ENCODE measurements at regions not wholly inside any gene's neighbourhood (a gene's known extent, or its start where the extent isn't known, plus 50 kb on each side); places are given as distances from the start of the nearest gene placed in this dataset.

GRCh38 chr9:20016611-20017010, 227.8 kb upstream of the SLC24A2 start:
- peaks cover 37% of the 10 kb centered on the region for H3K4me1 Mint-ChIP-seq (ENCODE audit: low read depth)
- H3K4me3 Mint-ChIP-seq, result no peak overlapping the region
- no peaks in the 10 kb centered on the region for H3K27me3 Mint-ChIP-seq (ENCODE audit: low read depth)
- ATAC-seq (replicated peaks in 1 of 2) (no peak), DNase-seq (no peak)
- no peak overlapping the region for H3K27ac Mint-ChIP-seq
- peaks cover 3 to 12% of the 10 kb centered on the region in 2 donors for H3K36me3 Mint-ChIP-seq (ENCODE audit: insufficient read depth in 2 of 2)
- H3K9me3 Mint-ChIP-seq, result peaks cover 5 to 9% of the 10 kb centered on the region in 2 donors

DNA sequence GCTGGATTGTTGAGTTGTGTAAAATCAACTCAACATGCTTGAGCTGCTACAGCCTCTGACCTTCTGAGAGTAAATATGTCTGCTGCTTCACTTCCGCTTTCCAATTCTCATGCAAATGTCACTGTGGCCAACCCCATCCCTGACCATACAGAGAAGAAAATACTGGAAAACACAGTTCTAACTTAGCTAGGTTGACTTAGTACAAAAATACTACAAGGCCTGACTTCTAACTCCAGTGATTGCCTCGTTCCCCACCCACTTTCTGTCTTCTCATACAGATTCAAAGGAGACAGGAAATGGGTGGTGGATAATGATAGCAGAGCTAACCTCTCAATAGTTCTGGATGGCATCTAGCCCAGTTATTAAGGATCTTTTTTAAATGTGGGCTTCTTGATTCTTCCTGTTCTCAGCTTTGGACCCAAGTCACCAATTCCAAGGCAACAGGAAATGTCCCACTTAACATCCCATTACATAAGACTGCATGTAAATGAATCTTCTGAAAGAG, 226.6 kb upstream of the SLC24A2 start:
- peak overlapping the region; percentile 86 for H3K27ac Mint-ChIP-seq
- DNase-seq (no peak), ATAC-seq (replicated peaks in 1 of 2) (peak in 1 of 2 donors; percentile 38)
- peaks cover 43% of the 10 kb centered on the region for H3K4me1 Mint-ChIP-seq (ENCODE audit: low read depth)
- peaks cover 9 to 14% of the 10 kb centered on the region in 2 donors for H3K9me3 Mint-ChIP-seq
- no peaks in the 10 kb centered on the region for H3K27me3 Mint-ChIP-seq (ENCODE audit: low read depth)
- peak overlapping the region; percentile 31 to 60 for H3K4me3 Mint-ChIP-seq
- H3K36me3 Mint-ChIP-seq (ENCODE audit: insufficient read depth in 2 of 2), result peaks cover 8 to 22% of the 10 kb centered on the region in 2 donors

GRCh38 chr9:20014168-20014567, 225.3 kb upstream of the SLC24A2 start:
- Mint-ChIP-seq H3K4me3 (peak overlapping the region in 1 of 2 donors; percentile 23), H3K9me3 (peaks cover 9 to 11% of the 10 kb centered on the region in 2 donors), H3K4me1 (ENCODE audit: low read depth) (peaks cover 43% of the 10 kb centered on the region), H3K27ac (no peak overlapping the region), H3K27me3 (ENCODE audit: low read depth) (no peaks in the 10 kb centered on the region), H3K36me3 (ENCODE audit: insufficient read depth in 2 of 2) (peaks cover 8 to 22% of the 10 kb centered on the region in 2 donors)
- no peak for ATAC-seq (replicated peaks in 1 of 2)
- DNase-seq, result no peak

- H3K27me3 Mint-ChIP-seq (ENCODE audit: low read depth), result no peaks in the 10 kb centered on the region
- peaks cover 9 to 11% of the 10 kb centered on the region in 2 donors for H3K9me3 Mint-ChIP-seq
- no peak for DNase-seq
- H3K4me1 Mint-ChIP-seq (ENCODE audit: low read depth), result peaks cover 43% of the 10 kb centered on the region
- peak; percentile 51 to 58 for ATAC-seq (replicated peaks in 1 of 2)
- H3K27ac Mint-ChIP-seq, result no peak overlapping the region
- peaks cover 8 to 22% of the 10 kb centered on the region in 2 donors for H3K36me3 Mint-ChIP-seq (ENCODE audit: insufficient read depth in 2 of 2)
- H3K4me3 Mint-ChIP-seq, result no peak overlapping the region
These were observed 223.4 kb upstream of the SLC24A2 start for GRCh38 chr9:20012232-20012631.

- Mint-ChIP-seq H3K36me3 (ENCODE audit: insufficient read depth in 2 of 2) (peaks cover 8 to 17% of the 10 kb centered on the region in 2 donors), H3K4me3 (no peak overlapping the region), H3K27ac (no peak overlapping the region), H3K4me1 (ENCODE audit: low read depth) (peaks cover 27% of the 10 kb centered on the region), H3K9me3 (peaks cover 9% of the 10 kb centered on the region in 2 donors), H3K27me3 (ENCODE audit: low read depth) (no peaks in the 10 kb centered on the region)
- no peak for DNase-seq
- ATAC-seq (replicated peaks in 1 of 2), result no peak
These were observed 220.8 kb upstream of the SLC24A2 start for GRCh38 chr9:20009606-20010005.

DNA sequence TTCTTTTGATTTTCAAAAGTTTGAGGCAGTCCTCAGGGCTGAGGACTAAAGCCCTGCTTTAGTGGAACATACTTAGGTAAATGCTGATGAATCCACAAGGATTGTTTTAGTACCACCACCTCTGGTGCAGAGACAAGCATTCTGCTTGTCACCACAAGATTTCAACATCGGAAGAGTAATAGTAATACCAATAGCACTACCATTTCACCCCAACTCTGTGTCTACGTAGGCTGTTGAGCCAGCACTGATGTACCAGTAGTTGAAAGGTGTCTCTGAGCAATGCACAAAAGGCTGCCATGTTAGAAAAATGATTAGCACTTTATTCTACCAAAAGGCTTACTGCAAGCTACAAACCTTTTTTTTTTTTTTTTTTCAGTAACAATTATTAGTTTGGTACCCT, 213.2 kb upstream of the SLC24A2 start:
- no peak overlapping the region for H3K27ac Mint-ChIP-seq
- no peak for DNase-seq
- no peaks in the 10 kb centered on the region for H3K27me3 Mint-ChIP-seq (ENCODE audit: low read depth)
- H3K4me1 Mint-ChIP-seq (ENCODE audit: low read depth), result peaks cover 37% of the 10 kb centered on the region
- H3K9me3 Mint-ChIP-seq, result peaks cover 4 to 10% of the 10 kb centered on the region in 2 donors
- H3K4me3 Mint-ChIP-seq, result no peak overlapping the region
- no peak for ATAC-seq (replicated peaks in 1 of 2)
- peaks cover 4 to 8% of the 10 kb centered on the region in 2 donors for H3K36me3 Mint-ChIP-seq (ENCODE audit: insufficient read depth in 2 of 2)

GRCh38 chr9:20001058-20001457, 212.2 kb upstream of the SLC24A2 start:
- H3K4me3 Mint-ChIP-seq, result no peak overlapping the region
- H3K27me3 Mint-ChIP-seq (ENCODE audit: low read depth), result no peaks in the 10 kb centered on the region
- no peak overlapping the region for H3K27ac Mint-ChIP-seq
- ATAC-seq (replicated peaks in 1 of 2) (no peak), DNase-seq (no peak)
- peaks cover 8 to 14% of the 10 kb centered on the region in 2 donors for H3K9me3 Mint-ChIP-seq
- H3K36me3 Mint-ChIP-seq (ENCODE audit: insufficient read depth in 2 of 2), result peaks cover 9 to 11% of the 10 kb centered on the region in 2 donors
- peaks cover 44% of the 10 kb centered on the region for H3K4me1 Mint-ChIP-seq (ENCODE audit: low read depth)

DNA sequence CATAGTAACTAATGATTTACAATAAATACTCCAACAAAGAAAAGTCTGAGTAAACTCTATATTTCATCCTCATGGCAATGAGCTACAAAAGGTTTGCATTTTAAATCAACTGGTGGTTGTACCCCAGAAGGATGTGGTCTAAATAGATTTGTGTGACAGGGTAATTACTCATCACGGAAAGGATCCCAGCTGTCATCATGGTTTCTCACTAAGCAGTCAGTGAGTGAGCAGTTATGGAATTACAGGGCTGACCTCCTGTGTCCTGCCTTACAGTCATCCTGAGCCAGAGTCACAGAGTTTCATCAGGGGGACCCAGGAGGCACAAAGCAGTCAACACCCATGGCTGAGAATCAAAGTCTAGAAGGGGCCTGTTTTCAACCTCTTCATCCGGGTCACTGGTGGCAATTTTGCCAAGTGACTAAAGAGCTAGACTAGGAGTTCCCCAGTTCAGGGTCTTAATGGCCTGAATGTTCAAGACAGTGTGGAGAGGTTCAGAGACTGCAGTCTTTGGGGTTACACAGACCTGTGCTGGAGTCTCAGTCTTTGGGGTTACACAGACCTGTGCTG, 210.7 kb upstream of the SLC24A2 start:
- peak overlapping the region; percentile 70 to 87 for H3K4me3 Mint-ChIP-seq
- peaks cover 9 to 14% of the 10 kb centered on the region in 2 donors for H3K36me3 Mint-ChIP-seq (ENCODE audit: insufficient read depth in 2 of 2)
- peak; percentile 95 for ATAC-seq (replicated peaks in 1 of 2)
- H3K9me3 Mint-ChIP-seq, result peaks cover 8 to 17% of the 10 kb centered on the region in 2 donors
- H3K27me3 Mint-ChIP-seq (ENCODE audit: low read depth), result no peaks in the 10 kb centered on the region
- peak; percentile 80 to 85 for DNase-seq
- peaks cover 56% of the 10 kb centered on the region for H3K4me1 Mint-ChIP-seq (ENCODE audit: low read depth)
- peak overlapping the region; percentile 99 for H3K27ac Mint-ChIP-seq

DNA sequence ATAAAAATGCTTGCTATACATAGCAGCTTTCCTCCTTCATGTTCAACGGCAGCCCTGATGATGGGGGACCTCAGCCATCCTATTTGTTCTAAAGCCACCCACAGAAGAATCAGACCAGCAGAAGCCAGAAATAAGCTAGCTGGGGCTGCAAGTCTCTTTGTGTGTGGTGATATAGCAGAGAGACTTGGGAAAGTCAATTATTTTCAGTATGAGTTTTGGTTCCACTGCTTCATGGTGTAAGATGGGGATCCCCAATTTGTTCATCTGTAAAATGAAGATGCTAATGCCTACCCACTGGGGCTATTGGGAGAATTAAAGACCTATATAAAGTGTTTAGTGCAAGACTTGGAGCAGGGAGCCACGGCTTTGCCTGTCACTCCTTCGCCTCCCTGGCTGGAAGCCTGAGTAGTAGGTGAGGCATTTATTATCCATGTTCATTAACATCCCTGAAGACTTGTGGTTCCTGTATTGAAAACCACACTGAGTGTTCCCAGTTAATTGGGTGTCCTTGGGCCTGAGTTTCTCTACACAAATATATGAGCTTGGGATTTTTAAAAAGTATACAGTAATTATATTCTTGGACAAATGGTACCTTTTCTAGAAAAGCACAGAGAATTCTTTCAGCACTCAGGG, 210.1 kb upstream of the SLC24A2 start:
- peak overlapping the region; percentile 99 for H3K27ac Mint-ChIP-seq
- peaks cover 9 to 14% of the 10 kb centered on the region in 2 donors for H3K36me3 Mint-ChIP-seq (ENCODE audit: insufficient read depth in 2 of 2)
- H3K27me3 Mint-ChIP-seq (ENCODE audit: low read depth), result no peaks in the 10 kb centered on the region
- peak; percentile 17 to 23 for DNase-seq
- peaks cover 8 to 17% of the 10 kb centered on the region in 2 donors for H3K9me3 Mint-ChIP-seq
- ATAC-seq (replicated peaks in 1 of 2), result peak; percentile 18 to 26
- H3K4me3 Mint-ChIP-seq, result peak overlapping the region; percentile 70 to 87
- H3K4me1 Mint-ChIP-seq (ENCODE audit: low read depth), result peaks cover 62% of the 10 kb centered on the region

GRCh38 chr9:19998153-19998552, 209.3 kb upstream of the SLC24A2 start:
- peak overlapping the region; percentile 70 to 87 for H3K4me3 Mint-ChIP-seq
- DNase-seq (peak; percentile 28 to 35), ATAC-seq (replicated peaks in 1 of 2) (no peak)
- no peaks in the 10 kb centered on the region for H3K27me3 Mint-ChIP-seq (ENCODE audit: low read depth)
- peaks cover 8 to 17% of the 10 kb centered on the region in 2 donors for H3K9me3 Mint-ChIP-seq
- peak overlapping the region; percentile 99 for H3K27ac Mint-ChIP-seq
- H3K36me3 Mint-ChIP-seq (ENCODE audit: insufficient read depth in 2 of 2), result peaks cover 9 to 14% of the 10 kb centered on the region in 2 donors
- peaks cover 70% of the 10 kb centered on the region for H3K4me1 Mint-ChIP-seq (ENCODE audit: low read depth)

- DNase-seq, result peak in 1 of 2 donors; percentile 17
- Mint-ChIP-seq H3K36me3 (ENCODE audit: insufficient read depth in 2 of 2) (peaks cover 9 to 14% of the 10 kb centered on the region in 2 donors), H3K27ac (no peak overlapping the region), H3K4me3 (no peak overlapping the region), H3K27me3 (ENCODE audit: low read depth) (no peaks in the 10 kb centered on the region), H3K4me1 (ENCODE audit: low read depth) (peaks cover 87% of the 10 kb centered on the region), H3K9me3 (peaks cover 8 to 17% of the 10 kb centered on the region in 2 donors)
- ATAC-seq (replicated peaks in 1 of 2), result no peak
These were observed 206.8 kb upstream of the SLC24A2 start for GRCh38 chr9:19995619-19996018.

GRCh38 chr9:19994296-19994695, 205.5 kb upstream of the SLC24A2 start:
- DNase-seq (no peak), ATAC-seq (replicated peaks in 1 of 2) (no peak)
- Mint-ChIP-seq H3K4me1 (ENCODE audit: low read depth) (peaks cover 74% of the 10 kb centered on the region), H3K27me3 (ENCODE audit: low read depth) (no peaks in the 10 kb centered on the region), H3K4me3 (no peak overlapping the region), H3K27ac (no peak overlapping the region), H3K36me3 (ENCODE audit: insufficient read depth in 2 of 2) (peaks cover 9 to 14% of the 10 kb centered on the region in 2 donors), H3K9me3 (peaks cover 8 to 17% of the 10 kb centered on the region in 2 donors)

GRCh38 chr9:19992556-19992955, 203.7 kb upstream of the SLC24A2 start:
- Mint-ChIP-seq H3K9me3 (peaks cover 6 to 11% of the 10 kb centered on the region in 2 donors), H3K4me1 (ENCODE audit: low read depth) (peaks cover 57% of the 10 kb centered on the region), H3K27ac (no peak overlapping the region), H3K27me3 (ENCODE audit: low read depth) (no peaks in the 10 kb centered on the region), H3K36me3 (ENCODE audit: insufficient read depth in 2 of 2) (peaks cover 5 to 10% of the 10 kb centered on the region in 2 donors), H3K4me3 (peak overlapping the region in 1 of 2 donors; percentile 29)
- ATAC-seq (replicated peaks in 1 of 2) (peak; percentile 78 to 86), DNase-seq (peak in 1 of 2 donors; percentile 29)

Measured in activated T-cell treated with anti-CD3 and anti-CD28 coated beads, Interleukin-2, amount 50 U/mL, for 72 hours (primary cell).